ENCODE measurements at regions not wholly inside any gene's neighbourhood (a gene's known extent, or its start where the extent isn't known, plus 50 kb on each side); places are given as distances from the start of the nearest gene placed in this dataset.

- Histone ChIP-seq H3K36me3 (ENCODE audit: control insufficient read depth, insufficient read depth, low read length) (no peaks in the 10 kb centered on the region), H3K4me3 (replicated peaks; ENCODE audit: low read depth, low read length) (no peak overlapping the region), H3K27me3 (replicated peaks; ENCODE audit: control insufficient read depth, insufficient read depth, low read length) (no peaks in the 10 kb centered on the region)
- DNase-seq (ENCODE audit: extremely low read depth, insufficient read length) = no peak
- TF ChIP-seq CTCF (IDR thresholded peaks at IDR 0.05; ENCODE audit: insufficient read depth, low read length, poor library complexity, severe bottlenecking) = no peak
Observed at GRCh38 chr13:44276061-44276460, 97.6 kb upstream of the SERP2 start.

- H3K4me3 ChIP-seq (replicated peaks; ENCODE audit: low read depth, low read length) = no peak overlapping the region
- no peak for TF ChIP-seq CTCF (IDR thresholded peaks at IDR 0.05; ENCODE audit: insufficient read depth, low read length, poor library complexity, severe bottlenecking)
- no peaks in the 10 kb centered on the region for H3K27me3 ChIP-seq (replicated peaks; ENCODE audit: control insufficient read depth, insufficient read depth, low read length)
- no peaks in the 10 kb centered on the region for H3K36me3 ChIP-seq (ENCODE audit: control insufficient read depth, insufficient read depth, low read length)
- no peak for DNase-seq (ENCODE audit: extremely low read depth, insufficient read length)
Observed at GRCh38 chr13:44277459-44277858, 96.2 kb upstream of the SERP2 start.

- Histone ChIP-seq H3K27me3 (replicated peaks; ENCODE audit: control insufficient read depth, insufficient read depth, low read length) (no peaks in the 10 kb centered on the region), H3K4me3 (replicated peaks; ENCODE audit: low read depth, low read length) (no peak overlapping the region), H3K36me3 (ENCODE audit: control insufficient read depth, insufficient read depth, low read length) (no peaks in the 10 kb centered on the region)
- no peak for DNase-seq (ENCODE audit: extremely low read depth, insufficient read length)
- no peak for TF ChIP-seq CTCF (IDR thresholded peaks at IDR 0.05; ENCODE audit: insufficient read depth, low read length, poor library complexity, severe bottlenecking)
Observed at GRCh38 chr13:44278166-44278565, 95.5 kb upstream of the SERP2 start.

GRCh38 chr13:44280456-44280855, 93.2 kb upstream of the SERP2 start:
- no peaks in the 10 kb centered on the region for H3K27me3 ChIP-seq (replicated peaks; ENCODE audit: control insufficient read depth, insufficient read depth, low read length)
- H3K36me3 ChIP-seq (ENCODE audit: control insufficient read depth, insufficient read depth, low read length) = no peaks in the 10 kb centered on the region
- no peak overlapping the region for H3K4me3 ChIP-seq (replicated peaks; ENCODE audit: low read depth, low read length)
- TF ChIP-seq CTCF (IDR thresholded peaks at IDR 0.05; ENCODE audit: insufficient read depth, low read length, poor library complexity, severe bottlenecking) = no peak
- DNase-seq (ENCODE audit: extremely low read depth, insufficient read length) = no peak

- TF ChIP-seq CTCF (IDR thresholded peaks at IDR 0.05; ENCODE audit: insufficient read depth, low read length, poor library complexity, severe bottlenecking) = no peak
- no peaks in the 10 kb centered on the region for H3K27me3 ChIP-seq (replicated peaks; ENCODE audit: control insufficient read depth, insufficient read depth, low read length)
- no peaks in the 10 kb centered on the region for H3K36me3 ChIP-seq (ENCODE audit: control insufficient read depth, insufficient read depth, low read length)
- H3K4me3 ChIP-seq (replicated peaks; ENCODE audit: low read depth, low read length) = no peak overlapping the region
- no peak for DNase-seq (ENCODE audit: extremely low read depth, insufficient read length)
Observed at GRCh38 chr13:44281252-44282000, 92.2 kb upstream of the SERP2 start.

- DNase-seq (ENCODE audit: extremely low read depth, insufficient read length) = no peak
Observed at GRCh38 chr13:44283600-44283999, 90.0 kb upstream of the SERP2 start.

More at GRCh38 chr13:44283600-44283999, 90.0 kb upstream of the SERP2 start:
- Histone ChIP-seq H3K27me3 (replicated peaks; ENCODE audit: control insufficient read depth, insufficient read depth, low read length) (no peaks in the 10 kb centered on the region; the same call in 1 of the 2 replicates), H3K4me3 (replicated peaks; ENCODE audit: low read depth, low read length) (no peak overlapping the region), H3K36me3 (ENCODE audit: control insufficient read depth, insufficient read depth, low read length) (no peaks in the 10 kb centered on the region)
- TF ChIP-seq CTCF (IDR thresholded peaks at IDR 0.05; ENCODE audit: insufficient read depth, low read length, poor library complexity, severe bottlenecking) = no peak

Measured in GM06990 (cell line).